Right cardiac atrium (tissue), 5 donors: ENCODE measurements at regions not wholly inside any gene's neighbourhood (a gene's known extent, or its start where the extent isn't known, plus 50 kb on each side); places are given as distances from the start of the nearest gene placed in this dataset.
"Not testable (repeated sequence)": the region's sequence is repeated elsewhere in the genome, so short reads cannot be mapped to it uniquely, and the experiment has no call there.

Experiments used
- ATAC-seq, 2 donors: fragments of 200-7000 bp; cut with Tn5 transposase; one replicate each; pipeline versions ENCODE4 v1.8.0 to v1.9.1; 2020; ENCODE audit warnings: moderate library complexity in 2 of 2, mild to moderate bottlenecking in 1 of 2
- DNase-seq, 3 donors: peaks; one replicate each; pipeline ENCODE4 v3.0.0-alpha.2; 2020
- H3K27ac ChIP-seq: one replicate; pipeline ENCODE4 v1.5.1; 2013; ENCODE audit warnings: mild to moderate bottlenecking, low read length, control low read depth, moderate library complexity
- H3K27me3 ChIP-seq: one replicate; pipeline ENCODE4 v1.6.1; 2013; ENCODE audit not compliant: control insufficient read depth, insufficient read depth
- H3K4me1 ChIP-seq: one replicate; pipeline ENCODE4 v1.6.1; 2013; ENCODE audit warnings: low read length; ENCODE audit not compliant: control insufficient read depth, insufficient read depth
- H3K4me3 ChIP-seq: one replicate; pipeline ENCODE4 v1.5.1; 2013; ENCODE audit warnings: low read length, control low read depth
- H3K9me3 ChIP-seq: one replicate; pipeline ENCODE4 v1.6.1; 2013; ENCODE audit warnings: low read length; ENCODE audit not compliant: control insufficient read depth
- WGBS: extraction: QIAGEN DNeasy Blood & Tissue Kit; methylation state at CpG from one replicate; pipeline ENCODE4 v1.1.7; 2013; 5-methylcytosine and 5-hydroxymethylcytosine counted together
- intact Hi-C, 4 donors: fragments of 100-400 bp; cut with DNase I; formaldehyde crosslinking; loops; one replicate each; pipeline versions ENCODE4 v1.11.0 to v1.14.0; 2022 to 2023
- donor health status: healthy with polysubstance abuse.
- donor health status: DM: no; HTN: yes; CAD: no.
- donor health status: DM: no; HTN: no; CAD: no.
- donor health status: DM: no; HTN: yes; CAD: no; lungs with severe emphysema.
- donor health status: DM: yes; HTN: yes; CAD: no.

DNA sequence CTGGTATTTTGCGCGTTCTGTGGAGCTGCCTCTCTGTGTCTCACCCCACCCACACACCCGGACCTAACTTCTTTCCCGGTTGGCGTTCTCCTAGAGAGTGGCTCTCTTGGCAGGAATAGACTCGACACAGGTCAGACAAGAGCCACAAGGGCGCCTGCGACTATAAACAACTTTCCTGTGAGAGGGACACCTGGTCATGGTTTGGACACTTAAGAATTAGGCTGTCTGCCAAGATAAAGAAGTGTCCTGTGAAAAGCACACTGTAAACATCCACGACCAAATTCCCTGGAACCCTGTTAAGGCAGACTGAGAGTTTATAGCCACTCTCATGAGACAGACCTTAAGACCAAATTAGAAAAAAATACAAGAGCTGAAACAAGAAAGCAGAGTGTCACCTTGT lies 192.9 kb upstream of the ATP6AP2 start:
- H3K4me1 ChIP-seq, intact Hi-C loops, H3K27ac ChIP-seq, H3K27me3 ChIP-seq, H3K9me3 ChIP-seq, H3K4me3 ChIP-seq, DNase-seq: not testable (repeated sequence)
- WGBS = 51% methylated on average over 9 of the region's 9 CpGs
- peak in 1 of 2 donors; percentile 20 for ATAC-seq

DNA sequence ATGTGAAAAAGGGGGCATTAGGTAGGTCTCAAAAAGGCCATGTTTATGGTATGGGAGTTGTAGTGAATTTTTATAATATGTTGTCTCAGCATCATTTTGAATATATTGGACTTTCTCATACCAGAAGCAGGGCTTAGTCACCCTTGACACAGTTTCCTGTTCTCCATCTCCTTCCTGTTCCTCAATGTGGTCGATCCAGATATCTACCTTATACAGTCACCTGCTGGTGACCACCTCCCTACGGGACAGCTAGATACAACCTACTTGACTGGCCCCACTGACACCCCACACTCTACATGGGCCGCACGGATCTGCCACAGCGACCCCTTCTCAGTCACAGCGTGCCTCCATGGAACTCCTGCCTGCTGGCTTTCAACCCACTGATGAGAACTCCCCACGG lies 193.5 kb upstream of the ATP6AP2 start:
- H3K9me3 ChIP-seq, ATAC-seq, DNase-seq, intact Hi-C loops, H3K27me3 ChIP-seq, H3K4me3 ChIP-seq, H3K27ac ChIP-seq, H3K4me1 ChIP-seq: not testable (repeated sequence)
- WGBS = 75% methylated on average over 7 of the region's 7 CpGs

DNA sequence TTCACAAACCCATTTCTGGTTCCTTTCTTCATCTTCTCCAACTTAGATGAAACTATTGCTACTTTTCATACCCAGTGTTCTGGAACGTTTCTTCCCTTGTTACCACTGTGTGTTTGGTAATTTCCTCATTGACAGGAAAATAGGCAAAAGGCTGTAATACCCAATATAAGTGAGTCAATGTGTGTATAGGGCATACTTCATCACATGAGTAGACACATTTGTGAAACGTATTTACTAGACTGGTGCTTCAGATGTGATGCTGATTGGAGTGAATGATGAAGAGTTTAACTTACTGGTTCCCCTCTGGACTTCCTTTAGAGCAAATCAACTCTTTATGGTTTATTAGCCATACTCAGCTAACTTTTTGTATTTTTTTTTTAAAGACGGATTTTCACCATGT lies 195.1 kb upstream of the ATP6AP2 start:
- Histone ChIP-seq H3K4me3 (no peak overlapping the region), H3K9me3 (no peaks in the 10 kb centered on the region), H3K27me3 (no peaks in the 10 kb centered on the region), H3K27ac (no peak overlapping the region), H3K4me1 (no peaks in the 10 kb centered on the region)
- intact Hi-C loops = no loop called here
- WGBS = 72% methylated on average over 3 of the region's 3 CpGs
- ATAC-seq (no peak), DNase-seq (no peak)

DNA sequence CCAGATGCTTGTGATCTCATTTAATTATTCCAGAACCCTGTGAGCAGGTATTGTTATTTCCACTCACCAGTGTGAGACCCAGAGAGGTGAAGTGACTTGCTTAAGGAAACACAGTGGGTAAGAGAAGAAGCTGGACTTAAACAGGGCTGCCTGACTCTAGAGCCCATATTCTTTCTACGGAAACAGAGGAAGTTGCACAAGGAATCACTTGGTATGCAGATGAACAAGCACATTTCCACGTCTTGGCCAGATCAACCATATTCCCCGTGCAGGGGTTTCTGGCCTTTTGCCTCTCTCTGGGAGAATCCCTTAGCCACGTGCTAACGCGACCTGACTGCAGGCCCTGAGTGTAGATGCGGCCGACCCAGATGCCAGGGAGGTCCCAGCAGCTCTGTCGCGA lies 195.5 kb upstream of the ATP6AP2 start:
- DNase-seq (no peak), ATAC-seq (no peak)
- no peak overlapping the region for H3K27ac ChIP-seq
- H3K4me3 ChIP-seq = no peak overlapping the region
- no peaks in the 10 kb centered on the region for H3K9me3 ChIP-seq
- WGBS = 81% methylated on average over 10 of the region's 10 CpGs
- H3K27me3 ChIP-seq = no peaks in the 10 kb centered on the region
- no peaks in the 10 kb centered on the region for H3K4me1 ChIP-seq
- intact Hi-C loops = no loop called here

DNA sequence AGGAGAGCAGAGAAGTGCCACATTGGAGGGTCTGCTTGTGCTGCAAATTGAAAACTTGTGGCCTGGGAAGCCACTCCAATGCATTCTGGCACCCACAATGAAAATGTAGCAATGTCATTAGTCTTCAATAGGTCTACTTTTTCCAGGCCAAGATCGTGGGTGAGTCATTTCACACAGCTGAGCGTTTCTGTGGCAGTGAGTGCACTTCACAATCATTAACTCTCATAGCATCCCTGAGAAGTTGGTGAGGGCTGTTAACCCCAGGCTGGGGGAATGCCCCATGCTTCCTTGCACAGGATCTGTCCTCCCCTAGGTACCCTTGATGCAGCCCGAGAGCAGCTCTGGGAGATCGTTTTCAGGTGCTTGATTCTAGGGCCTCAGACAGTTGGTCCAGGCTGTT lies 196.8 kb upstream of the ATP6AP2 start:
- 70% methylated on average over 4 of the region's 4 CpGs for WGBS
- no peak overlapping the region for H3K27ac ChIP-seq
- DNase-seq = no peak
- H3K4me1 ChIP-seq = no peaks in the 10 kb centered on the region
- ATAC-seq = no peak
- H3K4me3 ChIP-seq = no peak overlapping the region
- no peaks in the 10 kb centered on the region for H3K27me3 ChIP-seq
- H3K9me3 ChIP-seq = no peaks in the 10 kb centered on the region
- intact Hi-C loops = no loop called here

DNA sequence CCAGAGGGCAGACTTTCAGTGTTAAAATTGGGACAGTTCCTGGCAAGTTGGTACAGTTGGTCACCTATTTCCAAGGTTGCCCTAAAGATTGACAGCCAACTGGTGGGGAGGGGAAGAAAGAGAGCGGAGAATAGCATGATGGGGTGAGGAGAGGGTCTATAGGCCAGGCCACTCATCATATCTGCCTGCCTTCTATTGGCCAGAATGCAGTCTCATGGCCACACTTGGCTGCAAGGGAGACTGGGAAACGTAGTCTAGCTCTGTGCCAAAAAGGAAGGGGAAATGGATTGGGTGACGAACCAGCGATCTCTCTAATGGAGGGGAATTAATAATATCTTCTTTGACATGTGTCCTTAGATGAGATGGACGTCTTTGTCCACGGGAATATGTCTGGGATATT lies 197.4 kb upstream of the ATP6AP2 start:
- Histone ChIP-seq H3K9me3 (no peaks in the 10 kb centered on the region), H3K4me1 (no peaks in the 10 kb centered on the region), H3K4me3 (no peak overlapping the region), H3K27me3 (no peaks in the 10 kb centered on the region), H3K27ac (no peak overlapping the region)
- WGBS = 63% methylated on average over 6 of the region's 6 CpGs
- ATAC-seq (no peak), DNase-seq (no peak)
- intact Hi-C loops = no loop called here

DNA sequence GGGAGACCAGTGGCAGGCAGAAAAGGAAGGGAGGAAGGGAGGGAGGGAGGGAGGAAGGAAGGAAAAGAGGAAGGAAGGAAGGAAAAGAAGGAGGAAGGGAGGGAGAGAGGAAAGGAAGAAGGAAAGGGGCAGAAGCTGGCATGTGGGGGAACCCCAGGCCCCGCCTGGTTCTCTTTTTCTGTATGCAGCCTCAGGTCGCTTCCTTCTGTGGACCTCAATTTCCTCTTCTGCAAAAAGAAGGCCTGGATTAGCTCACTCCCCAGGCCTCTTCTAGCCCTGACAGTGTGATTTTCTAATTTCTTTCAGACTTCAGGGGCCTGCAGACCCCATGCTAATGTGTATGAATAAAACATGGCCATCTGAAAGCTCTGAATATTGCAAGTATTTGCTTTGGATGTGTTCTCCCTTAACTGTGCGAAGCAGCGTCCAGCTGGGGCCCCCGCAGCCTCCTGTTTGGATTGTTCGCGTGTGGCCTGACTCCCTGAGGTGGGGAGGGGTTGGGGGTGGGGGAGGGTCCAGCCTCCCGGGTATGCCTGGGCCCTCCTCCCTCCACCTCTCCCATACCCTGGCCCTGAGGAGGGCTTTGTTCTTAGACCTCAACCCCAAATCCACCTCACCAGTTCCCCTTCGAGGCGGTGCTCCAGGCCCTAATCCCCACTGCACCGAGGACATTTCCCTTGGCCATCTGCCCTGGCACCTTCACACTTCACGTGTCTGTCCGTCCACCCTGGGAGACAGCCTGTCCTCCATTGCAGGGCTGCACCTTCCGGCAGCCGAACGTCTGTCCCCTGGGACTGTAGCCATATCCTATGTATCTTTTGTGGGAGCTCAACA lies 199.9 kb upstream of the ATP6AP2 start:
- Histone ChIP-seq H3K4me3 (no peak overlapping the region), H3K4me1 (no peaks in the 10 kb centered on the region), H3K9me3 (no peaks in the 10 kb centered on the region), H3K27ac (no peak overlapping the region), H3K27me3 (no peaks in the 10 kb centered on the region)
- ATAC-seq = peak; percentile 43 to 46
- intact Hi-C loops = no loop called here
- 40% methylated on average over 16 of the region's 16 CpGs for WGBS
- peak in 2 of 3 donors; percentile 51 to 57 for DNase-seq

DNA sequence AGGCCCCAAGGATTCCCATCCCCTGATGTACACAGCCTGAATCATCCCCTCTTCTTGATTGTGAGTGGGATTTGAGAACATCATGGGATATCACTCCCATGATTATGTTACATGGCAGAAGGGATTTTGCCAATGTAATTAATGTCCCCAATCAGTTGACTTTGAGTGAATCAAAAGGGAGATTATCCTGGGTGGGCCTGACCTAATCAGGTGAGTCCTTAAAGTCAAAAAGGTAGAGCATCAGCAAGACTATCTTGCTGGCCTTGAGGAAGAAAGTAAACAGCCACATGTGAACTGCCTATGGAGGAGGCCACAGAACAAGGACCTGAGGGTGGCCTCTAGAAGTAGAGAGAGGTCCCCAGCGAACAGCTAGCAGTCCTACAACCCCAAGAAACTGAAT lies 203.1 kb upstream of the ATP6AP2 start:
- ATAC-seq = no peak
- H3K27me3 ChIP-seq = no peaks in the 10 kb centered on the region
- 96% methylated on average over 1 of the region's 1 CpG for WGBS
- no peaks in the 10 kb centered on the region for H3K4me1 ChIP-seq
- DNase-seq = no peak
- H3K27ac ChIP-seq = no peak overlapping the region
- intact Hi-C loops = no loop called here
- no peaks in the 10 kb centered on the region for H3K9me3 ChIP-seq
- H3K4me3 ChIP-seq = no peak overlapping the region

DNA sequence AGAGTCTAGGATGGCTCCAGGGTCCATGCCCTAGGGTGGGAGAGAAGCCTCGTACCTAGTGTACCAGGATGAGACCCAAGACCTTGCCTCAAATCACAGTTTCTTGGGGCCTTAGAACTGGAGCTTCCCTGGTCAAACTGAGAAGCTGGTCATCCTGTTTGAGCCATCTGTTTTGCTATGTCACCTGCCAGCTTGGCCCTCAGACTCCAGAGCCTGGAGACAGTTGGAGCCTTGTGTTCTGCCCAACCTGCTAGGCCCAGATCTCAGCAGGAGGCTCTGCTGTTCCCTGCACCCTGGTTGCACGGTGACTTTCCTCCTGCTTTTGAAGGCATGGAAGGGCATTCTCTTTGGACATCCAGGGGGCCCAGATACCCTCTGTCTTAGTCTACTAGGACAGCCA lies 206.3 kb upstream of the ATP6AP2 start:
- ATAC-seq = no peak
- Histone ChIP-seq H3K9me3 (no peaks in the 10 kb centered on the region), H3K4me3 (no peak overlapping the region), H3K27ac (no peak overlapping the region), H3K27me3 (no peaks in the 10 kb centered on the region), H3K4me1 (no peaks in the 10 kb centered on the region)
- no peak for DNase-seq
- 90% methylated on average over 2 of the region's 2 CpGs for WGBS
- intact Hi-C loops = no loop called here

DNA sequence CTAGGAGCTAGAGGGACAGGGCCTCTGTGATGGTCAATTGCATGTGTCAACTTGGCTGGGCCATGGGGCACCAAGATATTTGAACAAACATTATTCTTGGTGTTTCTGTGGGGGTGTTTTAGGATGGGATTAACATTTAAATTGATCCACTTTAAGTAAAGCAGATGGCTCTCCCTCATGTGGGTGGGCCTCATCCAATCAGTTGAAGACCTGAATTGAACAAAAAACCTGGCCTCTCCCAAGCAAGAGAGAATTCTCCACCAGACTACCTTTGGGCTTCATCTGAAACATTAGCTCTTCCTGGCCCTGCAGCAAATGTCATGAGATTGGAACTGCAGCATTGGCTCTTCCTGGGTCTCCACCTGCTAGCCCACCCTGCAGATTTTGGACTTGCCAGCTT lies 207.1 kb upstream of the ATP6AP2 start:
- no peak overlapping the region for H3K27ac ChIP-seq
- intact Hi-C loops = no loop called here
- H3K9me3 ChIP-seq = no peaks in the 10 kb centered on the region
- no peaks in the 10 kb centered on the region for H3K27me3 ChIP-seq
- ATAC-seq (no peak), DNase-seq (no peak)
- H3K4me1 ChIP-seq = no peaks in the 10 kb centered on the region
- H3K4me3 ChIP-seq = no peak overlapping the region

DNA sequence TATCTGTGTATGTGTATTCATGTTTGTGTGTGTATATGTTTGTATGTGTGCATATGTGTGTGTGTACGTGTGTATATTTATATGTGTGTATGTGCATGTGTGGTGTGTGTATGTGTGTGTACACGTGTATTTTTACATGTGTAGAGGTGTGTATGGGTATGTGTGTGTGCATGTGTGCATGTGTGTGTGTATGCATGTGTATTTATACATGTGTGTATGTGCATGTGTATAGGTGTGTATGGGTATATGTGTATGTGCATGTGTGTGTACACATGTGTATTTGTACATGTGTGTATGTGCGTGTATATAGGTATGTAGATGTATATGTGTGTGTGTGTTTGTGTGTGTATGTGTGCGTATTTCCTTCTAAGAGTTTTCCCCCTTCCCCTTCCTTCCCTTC lies 207.7 kb upstream of the ATP6AP2 start:
- H3K27me3 ChIP-seq = no peaks in the 10 kb centered on the region
- DNase-seq (no peak), ATAC-seq (no peak)
- intact Hi-C loops = no loop called here
- H3K27ac ChIP-seq = no peak overlapping the region
- WGBS = 98% methylated on average over 4 of the region's 4 CpGs
- no peaks in the 10 kb centered on the region for H3K9me3 ChIP-seq
- H3K4me1 ChIP-seq = no peaks in the 10 kb centered on the region
- H3K4me3 ChIP-seq = no peak overlapping the region

DNA sequence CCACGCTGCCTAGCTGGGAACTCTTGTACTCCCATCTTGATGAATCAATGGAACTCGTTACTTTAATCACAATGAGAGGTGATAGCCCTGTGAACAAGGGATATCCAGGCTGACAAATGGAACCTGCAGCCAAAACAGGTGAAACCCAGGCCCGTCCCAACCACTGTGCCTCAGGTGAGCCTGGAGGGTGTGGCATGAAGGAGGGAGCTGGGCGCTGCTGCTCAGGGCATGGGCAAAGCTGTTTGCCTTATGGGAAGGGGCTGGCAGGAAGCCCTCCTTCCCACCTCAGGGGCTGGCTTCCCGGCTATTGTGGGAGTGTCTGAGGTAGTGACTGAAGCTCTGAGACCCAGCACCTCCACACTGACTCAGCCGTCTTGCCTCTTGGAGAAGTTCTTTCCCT lies 209.4 kb upstream of the ATP6AP2 start:
- H3K9me3 ChIP-seq = no peaks in the 10 kb centered on the region
- H3K4me3 ChIP-seq = no peak overlapping the region
- ATAC-seq (no peak), DNase-seq (no peak)
- intact Hi-C loops = no loop called here
- H3K27ac ChIP-seq = no peak overlapping the region
- WGBS = 96% methylated on average over 6 of the region's 6 CpGs
- H3K4me1 ChIP-seq = no peaks in the 10 kb centered on the region
- H3K27me3 ChIP-seq = no peaks in the 10 kb centered on the region
